ENCODE measurements at regions not wholly inside any gene's neighbourhood (a gene's known extent, or its start where the extent isn't known, plus 50 kb on each side); places are given as distances from the start of the nearest gene placed in this dataset.

GRCh38 chr3:189573004-189573403, 58.2 kb upstream of the TP63 start:
- TF ChIP-seq CTCF (IDR thresholded peaks at IDR 0.05) = no peak
- TF ChIP-seq SIN3A (IDR thresholded peaks at IDR 0.05; ENCODE audit: borderline replicate concordance, insufficient read depth, low read depth, low read length) = no peak
